IPS-15b (cell line): ENCODE measurements at regions not wholly inside any gene's neighbourhood (a gene's known extent, or its start where the extent isn't known, plus 50 kb on each side); places are given as distances from the start of the nearest gene placed in this dataset.
"Not testable (repeated sequence)": the region's sequence is repeated elsewhere in the genome, so short reads cannot be mapped to it uniquely, and the experiment has no call there.

Source experiments
- H3K27me3 ChIP-seq: one replicate; pipeline ENCODE4 v1.6.1; 2013; ENCODE audit warnings: low read length; ENCODE audit not compliant: control insufficient read depth, insufficient read depth
- H3K36me3 ChIP-seq: one replicate; pipeline ENCODE4 v1.6.1; 2013; ENCODE audit warnings: low read length; ENCODE audit not compliant: control insufficient read depth, insufficient read depth
- H3K4me1 ChIP-seq: one replicate; pipeline ENCODE4 v1.6.1; 2013; ENCODE audit warnings: mild to moderate bottlenecking, low read length; ENCODE audit not compliant: control insufficient read depth, insufficient read depth
- H3K4me3 ChIP-seq: one replicate; pipeline ENCODE4 v1.5.1; 2013; ENCODE audit warnings: low read depth, low read length
- H3K9ac ChIP-seq: one replicate; pipeline ENCODE4 v1.6.1; 2013; ENCODE audit warnings: low read depth, mild to moderate bottlenecking, low read length
- H3K9me3 ChIP-seq: one replicate; pipeline ENCODE4 v1.6.1; 2013; ENCODE audit warnings: mild to moderate bottlenecking, low read length; ENCODE audit not compliant: control insufficient read depth, insufficient read depth

- H3K4me3 ChIP-seq, H3K9ac ChIP-seq, H3K4me1 ChIP-seq, H3K27me3 ChIP-seq, H3K9me3 ChIP-seq, H3K36me3 ChIP-seq: not testable (repeated sequence)
Measured at GRCh38 chr6:16039892-16040627, 88.8 kb upstream of the MYLIP start.

- no peaks in the 10 kb centered on the region for H3K27me3 ChIP-seq
- no peaks in the 10 kb centered on the region for H3K36me3 ChIP-seq
- no peaks in the 10 kb centered on the region for H3K4me1 ChIP-seq
- no peak overlapping the region for H3K4me3 ChIP-seq
- H3K9ac ChIP-seq = no peak overlapping the region
- H3K9me3 ChIP-seq = no peaks in the 10 kb centered on the region
Measured at GRCh38 chr6:16038938-16039337, 89.9 kb upstream of the MYLIP start.

DNA sequence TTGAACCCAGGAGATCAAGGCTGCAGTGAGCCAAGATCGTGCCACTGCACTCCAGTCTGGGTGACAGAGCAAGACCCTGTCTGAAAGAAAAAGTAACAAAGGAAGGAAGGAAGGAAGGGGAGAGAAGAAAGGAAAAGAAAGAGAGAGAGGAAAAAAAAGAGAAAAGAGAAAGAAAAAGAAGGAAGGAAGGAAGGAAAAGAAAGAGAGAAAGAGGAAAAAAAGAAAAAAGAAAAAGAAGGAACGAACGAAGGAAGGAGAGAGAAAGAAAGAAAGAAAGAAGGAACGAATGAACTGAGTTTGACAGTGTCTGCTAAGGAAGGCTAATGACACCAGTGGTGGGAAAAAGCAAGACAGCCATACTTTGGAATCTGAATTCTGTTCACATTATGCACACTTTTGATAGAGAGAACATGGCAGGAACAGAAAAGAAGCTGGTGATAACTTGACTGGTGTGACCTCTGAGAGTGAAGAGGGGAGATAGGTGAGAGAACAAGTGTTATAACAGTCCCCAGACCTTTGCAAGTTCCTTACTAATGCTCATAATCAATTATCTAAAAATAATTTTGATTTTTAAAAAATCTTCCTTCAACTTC is 93.3 kb upstream of the MYLIP start:
- H3K9ac ChIP-seq = no peak overlapping the region
- no peaks in the 10 kb centered on the region for H3K4me1 ChIP-seq
- H3K9me3 ChIP-seq = peaks cover 6% of the 10 kb centered on the region
- H3K27me3 ChIP-seq = no peaks in the 10 kb centered on the region
- H3K4me3 ChIP-seq = no peak overlapping the region
- no peaks in the 10 kb centered on the region for H3K36me3 ChIP-seq

GRCh38 chr6:16033214-16033613 is 95.7 kb upstream of the MYLIP start:
- peaks cover 6% of the 10 kb centered on the region for H3K9me3 ChIP-seq
- H3K9ac ChIP-seq = no peak overlapping the region
- no peaks in the 10 kb centered on the region for H3K27me3 ChIP-seq
- no peaks in the 10 kb centered on the region for H3K36me3 ChIP-seq
- no peaks in the 10 kb centered on the region for H3K4me1 ChIP-seq
- H3K4me3 ChIP-seq = no peak overlapping the region

DNA sequence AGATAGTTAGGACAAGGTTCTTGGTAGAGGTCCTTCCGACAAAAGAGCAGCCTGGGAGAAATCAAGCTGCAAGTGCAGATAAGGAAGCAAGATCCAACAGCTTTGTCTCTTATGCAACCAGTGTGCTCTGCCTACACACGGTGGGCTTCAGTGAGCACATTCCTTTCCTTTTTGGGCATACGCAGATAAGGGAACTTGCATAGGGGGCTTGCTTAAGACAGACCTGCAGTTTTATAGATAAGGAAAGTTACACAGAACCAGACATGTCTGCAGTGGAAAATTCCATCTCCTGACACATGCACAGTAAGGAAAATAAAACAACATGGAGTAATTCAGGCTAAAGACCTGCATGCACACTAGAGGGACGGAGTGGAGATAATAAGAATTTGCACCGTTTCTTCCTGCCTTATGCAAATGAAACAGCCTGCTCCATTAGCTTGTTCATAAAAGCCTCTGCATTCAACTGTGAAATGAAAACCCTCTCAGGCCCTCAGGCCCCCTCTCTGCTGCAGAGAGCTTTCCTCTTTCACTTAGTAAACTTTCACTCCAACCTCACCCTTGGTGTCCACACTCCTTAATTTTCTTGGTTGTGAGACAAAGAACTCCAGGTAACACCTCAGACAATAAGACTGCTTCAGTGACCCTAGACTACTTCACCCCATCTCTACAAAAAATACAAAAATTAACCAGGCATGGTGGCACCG is 97.5 kb upstream of the MYLIP start:
- Histone ChIP-seq H3K36me3 (no peaks in the 10 kb centered on the region), H3K27me3 (no peaks in the 10 kb centered on the region)

GRCh38 chr6:16028966-16029365 is 99.9 kb upstream of the MYLIP start:
- peaks cover 6% of the 10 kb centered on the region for H3K9me3 ChIP-seq
- H3K9ac ChIP-seq = no peak overlapping the region
- no peaks in the 10 kb centered on the region for H3K4me1 ChIP-seq

More for the DNA sequence above, 97.5 kb upstream of the MYLIP start:
- Histone ChIP-seq H3K9ac (no peak overlapping the region), H3K4me1 (no peaks in the 10 kb centered on the region), H3K4me3 (no peak overlapping the region), H3K9me3 (peaks cover 6% of the 10 kb centered on the region)

DNA sequence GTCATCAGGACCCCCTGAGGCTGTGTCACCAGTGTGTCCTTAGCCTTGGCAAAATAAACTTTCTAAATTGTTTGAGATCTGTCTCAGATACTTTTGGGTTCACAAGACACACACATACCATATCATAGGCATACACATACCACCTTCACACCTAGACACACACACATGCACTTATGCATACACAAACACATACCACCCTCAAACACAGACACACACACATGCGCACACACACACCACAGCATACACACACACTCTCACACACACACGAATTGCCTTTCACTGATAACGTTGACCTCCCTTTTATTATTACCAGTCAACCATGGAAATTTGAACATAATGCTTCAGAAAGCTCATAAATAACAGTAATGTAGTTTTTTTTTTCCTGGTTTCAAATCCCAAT is 108.6 kb upstream of the MYLIP start:
- Histone ChIP-seq H3K27me3 (no peaks in the 10 kb centered on the region), H3K4me1 (no peaks in the 10 kb centered on the region), H3K9me3 (peaks cover 7% of the 10 kb centered on the region), H3K4me3 (no peak overlapping the region), H3K9ac (no peak overlapping the region), H3K36me3 (peaks cover 3% of the 10 kb centered on the region)

More at GRCh38 chr6:16028966-16029365, 99.9 kb upstream of the MYLIP start:
- Histone ChIP-seq H3K4me3 (no peak overlapping the region), H3K27me3 (no peaks in the 10 kb centered on the region), H3K36me3 (no peaks in the 10 kb centered on the region)

DNA sequence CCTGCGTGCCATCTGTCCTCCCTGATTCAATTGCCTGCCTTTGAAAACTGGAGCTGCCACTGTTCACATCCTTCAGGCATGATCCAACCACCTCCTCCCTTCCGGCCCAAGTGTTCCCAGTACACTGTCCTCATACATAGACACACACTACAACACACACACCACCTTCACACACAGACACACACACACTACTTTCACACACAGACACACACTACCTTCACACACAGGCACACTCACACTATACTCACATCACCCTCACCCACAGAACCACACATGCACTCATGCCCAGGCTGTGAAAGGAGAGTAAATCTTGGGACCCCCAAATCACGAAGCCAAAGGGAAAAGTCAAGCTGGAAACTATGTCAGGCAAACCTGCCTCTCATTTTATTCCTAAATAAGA is 109.4 kb upstream of the MYLIP start:
- no peak overlapping the region for H3K9ac ChIP-seq
- H3K9me3 ChIP-seq = peaks cover 7% of the 10 kb centered on the region
- H3K27me3 ChIP-seq = no peaks in the 10 kb centered on the region
- peaks cover 3% of the 10 kb centered on the region for H3K36me3 ChIP-seq
- H3K4me3 ChIP-seq = no peak overlapping the region
- no peaks in the 10 kb centered on the region for H3K4me1 ChIP-seq

DNA sequence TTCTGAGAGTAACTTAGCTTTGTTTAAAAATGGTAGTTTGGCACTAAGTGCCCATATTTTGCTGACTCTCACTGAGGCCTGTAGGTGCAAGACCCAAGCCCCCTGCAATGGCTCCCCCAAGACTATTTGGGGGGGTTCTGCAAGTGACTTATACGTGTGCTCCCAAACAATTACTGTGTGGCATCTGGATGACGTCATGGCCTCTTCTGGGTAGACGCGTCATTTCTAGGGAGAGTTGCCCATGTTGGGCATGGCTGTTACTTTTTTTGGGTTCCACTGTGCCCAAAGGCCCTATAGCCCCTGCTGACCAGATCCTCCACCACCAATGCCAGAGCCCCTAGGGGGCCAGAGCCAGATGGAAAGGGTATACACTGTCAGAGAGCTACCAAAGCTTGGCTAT is 110.3 kb upstream of the MYLIP start:
- Histone ChIP-seq H3K4me3 (no peak overlapping the region), H3K36me3 (peaks cover 3% of the 10 kb centered on the region), H3K9me3 (peaks cover 7% of the 10 kb centered on the region), H3K27me3 (no peaks in the 10 kb centered on the region), H3K9ac (no peak overlapping the region), H3K4me1 (no peaks in the 10 kb centered on the region)

DNA sequence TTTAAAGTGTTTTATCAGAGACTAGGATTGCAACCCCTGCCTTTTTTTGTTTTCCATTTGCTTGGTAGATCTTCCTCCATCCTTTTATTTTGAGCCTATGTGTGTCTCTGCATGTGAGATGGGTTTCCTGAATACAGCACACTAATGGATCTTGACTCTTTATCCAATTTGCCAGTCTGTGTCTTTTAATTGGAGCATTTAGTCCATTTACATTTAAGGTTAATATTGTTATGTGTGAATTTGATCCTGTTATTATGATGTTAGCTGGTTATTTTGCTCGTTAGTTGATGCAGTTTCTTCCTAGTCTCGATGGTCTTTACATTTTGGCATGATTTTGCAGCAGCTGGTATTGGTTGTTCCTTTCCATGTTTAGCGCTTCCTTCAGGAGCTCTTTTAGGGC is 114.6 kb upstream of the MYLIP start:
- not testable (repeated sequence) for H3K27me3 ChIP-seq, H3K9ac ChIP-seq, H3K9me3 ChIP-seq, H3K4me1 ChIP-seq, H3K36me3 ChIP-seq, H3K4me3 ChIP-seq

DNA sequence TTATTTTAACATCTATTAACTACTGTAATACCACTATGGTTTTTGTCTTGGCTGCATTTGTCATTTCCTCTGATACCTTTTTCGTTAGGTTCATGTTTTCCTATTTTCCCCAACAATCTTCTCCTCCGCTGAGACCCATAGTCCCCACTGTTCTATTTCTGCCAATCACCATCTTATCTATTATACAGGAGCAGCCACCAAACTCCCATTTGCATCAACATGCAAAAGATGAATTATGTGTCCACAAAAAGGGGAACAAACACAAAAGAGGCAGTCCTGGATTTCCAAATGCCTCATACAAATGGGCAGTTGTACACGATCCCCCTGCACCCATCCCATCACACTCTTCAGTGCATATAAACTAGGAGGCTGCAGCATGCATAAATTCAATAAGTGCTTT is 121.7 kb upstream of the MYLIP start:
- H3K36me3 ChIP-seq = no peaks in the 10 kb centered on the region
- H3K27me3 ChIP-seq = no peaks in the 10 kb centered on the region
- H3K9ac ChIP-seq = no peak overlapping the region
- no peak overlapping the region for H3K4me3 ChIP-seq
- H3K4me1 ChIP-seq = no peaks in the 10 kb centered on the region
- no peaks in the 10 kb centered on the region for H3K9me3 ChIP-seq

GRCh38 chr6:16006681-16007080 is 122.2 kb upstream of the MYLIP start:
- H3K4me1 ChIP-seq = no peaks in the 10 kb centered on the region
- no peaks in the 10 kb centered on the region for H3K9me3 ChIP-seq
- no peaks in the 10 kb centered on the region for H3K27me3 ChIP-seq
- no peaks in the 10 kb centered on the region for H3K36me3 ChIP-seq
- H3K9ac ChIP-seq = no peak overlapping the region
- H3K4me3 ChIP-seq = no peak overlapping the region
